LNCaP clone FGC (cell line): ENCODE measurements at regions not wholly inside any gene's neighbourhood (a gene's known extent, or its start where the extent isn't known, plus 50 kb on each side); places are given as distances from the start of the nearest gene placed in this dataset.

Experiments used
- DNase-seq: peaks from one replicate; pipeline ENCODE4 v3.0.0-alpha.2; 2011; ENCODE audit warnings: low read depth
- H3K4me3 ChIP-seq: 2 replicates; pipeline ENCODE4 v1.5.1; 2011; ENCODE audit warnings: mild to moderate bottlenecking, low read depth, low read length, control low read depth
- TF ChIP-seq, protein P1 (sequence below): IDR thresholded peaks from 2 replicates; pipeline ENCODE4 v1.5.1; 2012; ENCODE audit warnings: mild to moderate bottlenecking; ENCODE audit not compliant: control insufficient read depth, insufficient read depth; ENCODE audit errors: extremely low read depth

DNA sequence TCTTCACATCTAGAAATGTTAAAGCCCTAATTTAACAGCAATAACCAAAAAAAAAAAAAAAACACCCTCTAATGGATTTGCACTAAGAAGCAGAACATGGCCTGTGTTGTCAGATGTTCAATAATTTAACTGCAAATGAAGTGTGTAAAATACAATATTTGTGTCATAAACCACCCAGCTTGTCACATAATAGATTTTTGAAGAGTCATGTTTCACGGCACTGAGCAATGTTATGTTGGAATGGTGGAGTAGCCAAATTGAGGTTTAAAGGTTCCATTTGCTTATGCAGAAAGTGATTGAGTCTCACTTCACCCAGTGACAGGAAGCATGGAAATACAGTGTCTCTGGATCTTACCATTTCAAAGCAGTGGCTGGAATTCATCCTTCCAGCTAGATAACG, 173.2 kb upstream of the XYLT1 start:
- no peak overlapping the region for H3K4me3 ChIP-seq
- no peak for DNase-seq
- TF ChIP-seq, protein P1, sequence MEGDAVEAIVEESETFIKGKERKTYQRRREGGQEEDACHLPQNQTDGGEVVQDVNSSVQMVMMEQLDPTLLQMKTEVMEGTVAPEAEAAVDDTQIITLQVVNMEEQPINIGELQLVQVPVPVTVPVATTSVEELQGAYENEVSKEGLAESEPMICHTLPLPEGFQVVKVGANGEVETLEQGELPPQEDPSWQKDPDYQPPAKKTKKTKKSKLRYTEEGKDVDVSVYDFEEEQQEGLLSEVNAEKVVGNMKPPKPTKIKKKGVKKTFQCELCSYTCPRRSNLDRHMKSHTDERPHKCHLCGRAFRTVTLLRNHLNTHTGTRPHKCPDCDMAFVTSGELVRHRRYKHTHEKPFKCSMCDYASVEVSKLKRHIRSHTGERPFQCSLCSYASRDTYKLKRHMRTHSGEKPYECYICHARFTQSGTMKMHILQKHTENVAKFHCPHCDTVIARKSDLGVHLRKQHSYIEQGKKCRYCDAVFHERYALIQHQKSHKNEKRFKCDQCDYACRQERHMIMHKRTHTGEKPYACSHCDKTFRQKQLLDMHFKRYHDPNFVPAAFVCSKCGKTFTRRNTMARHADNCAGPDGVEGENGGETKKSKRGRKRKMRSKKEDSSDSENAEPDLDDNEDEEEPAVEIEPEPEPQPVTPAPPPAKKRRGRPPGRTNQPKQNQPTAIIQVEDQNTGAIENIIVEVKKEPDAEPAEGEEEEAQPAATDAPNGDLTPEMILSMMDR = no peak

DNA sequence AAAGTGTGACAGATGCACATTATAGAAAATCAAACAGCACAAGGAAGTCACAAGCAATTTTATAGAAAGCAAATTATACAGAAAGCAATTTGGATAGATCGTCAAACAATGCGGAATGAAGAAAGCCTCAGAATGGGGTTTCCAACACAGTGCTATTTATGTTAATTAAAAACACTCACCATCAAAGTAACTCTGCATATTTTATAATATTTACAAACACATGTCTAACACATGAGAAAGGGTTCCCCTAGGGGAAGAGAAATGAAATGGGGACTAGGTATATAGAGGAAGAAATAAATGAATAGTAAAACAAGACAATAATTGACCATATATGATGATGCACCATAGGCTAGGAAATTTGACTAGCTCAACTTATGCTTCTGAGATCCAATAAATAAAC, 171.2 kb upstream of the XYLT1 start:
- TF ChIP-seq, protein P1 = no peak
- no peak overlapping the region for H3K4me3 ChIP-seq
- DNase-seq = no peak

DNA sequence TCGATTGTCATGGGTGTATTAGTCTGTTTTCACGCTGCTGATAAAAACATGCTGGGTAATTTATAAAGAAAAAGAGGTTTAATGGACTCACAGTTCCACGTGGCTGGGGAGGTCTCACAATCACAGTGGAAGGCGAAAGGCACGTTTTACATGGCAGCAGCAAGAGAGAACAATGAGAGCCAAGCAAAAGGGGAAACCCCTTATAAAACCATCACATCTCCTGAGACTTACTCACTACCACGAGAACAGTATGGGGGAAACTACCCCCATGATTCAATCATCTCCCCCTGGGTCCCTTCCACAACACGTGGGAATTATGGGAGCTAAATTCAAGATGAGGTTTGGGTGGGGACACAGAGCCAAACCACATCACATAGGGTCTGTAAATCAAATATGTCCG, 167.4 kb upstream of the XYLT1 start:
- TF ChIP-seq, protein P1 = no peak
- no peak for DNase-seq
- H3K4me3 ChIP-seq = no peak overlapping the region

DNA sequence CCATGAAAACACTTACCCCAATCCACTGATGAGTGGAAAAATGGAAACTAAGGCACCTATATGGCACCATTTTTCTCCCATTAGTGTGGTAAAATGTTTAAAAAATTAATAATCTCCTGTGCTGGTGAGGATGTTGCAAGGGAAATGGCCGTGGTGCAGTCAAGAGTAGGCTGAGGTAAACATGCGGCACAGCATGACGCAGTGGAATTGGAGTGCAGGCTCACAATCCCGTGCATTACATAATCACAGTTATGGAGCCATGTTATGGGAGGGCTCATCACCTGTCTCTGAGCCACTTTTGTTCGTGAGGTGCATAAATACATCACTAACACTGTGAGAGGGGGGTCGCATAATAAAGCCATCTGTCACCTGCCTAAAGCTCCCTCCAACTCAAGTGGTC, 164.4 kb upstream of the XYLT1 start:
- TF ChIP-seq, protein P1 = no peak
- H3K4me3 ChIP-seq = no peak overlapping the region
- no peak for DNase-seq

DNA sequence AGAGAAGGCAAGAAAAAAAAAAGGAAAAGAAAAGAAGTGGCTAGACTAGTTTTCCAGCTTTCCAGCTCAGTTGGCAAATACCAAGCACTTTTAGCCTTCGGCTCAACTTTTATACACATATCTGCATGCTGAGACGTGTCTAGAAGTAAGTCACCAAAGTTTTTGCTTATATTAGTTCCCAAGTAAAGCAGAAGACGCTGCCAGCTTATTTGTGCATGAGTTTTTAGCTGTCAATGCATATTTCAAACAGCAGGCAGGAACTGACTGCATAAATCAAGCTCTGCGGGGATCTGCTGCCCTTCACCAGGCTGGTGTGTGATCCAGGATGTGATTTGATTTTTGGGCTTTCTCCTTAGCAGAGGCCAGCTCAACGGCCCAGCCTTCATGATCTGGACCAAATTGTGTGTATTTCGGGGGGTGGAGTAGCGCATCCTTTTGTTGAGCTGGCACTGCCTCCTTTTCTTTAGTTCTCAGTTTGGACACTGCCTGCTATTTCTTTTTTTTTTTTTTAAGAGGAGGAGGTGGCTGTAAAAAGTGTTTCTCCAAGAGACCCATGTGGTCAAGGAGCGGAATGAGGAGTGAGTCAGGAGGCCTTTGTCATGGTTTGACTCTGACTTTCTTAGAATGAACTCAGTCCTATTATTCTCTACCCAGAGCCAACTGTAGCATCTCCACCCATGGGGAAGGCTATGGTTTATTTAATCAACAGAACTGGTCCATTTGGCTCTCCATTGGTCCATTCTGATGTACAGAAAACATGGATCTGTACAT, 162.6 kb upstream of the XYLT1 start:
- no peak overlapping the region for H3K4me3 ChIP-seq
- no peak for DNase-seq
- TF ChIP-seq, protein P1 = no peak

DNA sequence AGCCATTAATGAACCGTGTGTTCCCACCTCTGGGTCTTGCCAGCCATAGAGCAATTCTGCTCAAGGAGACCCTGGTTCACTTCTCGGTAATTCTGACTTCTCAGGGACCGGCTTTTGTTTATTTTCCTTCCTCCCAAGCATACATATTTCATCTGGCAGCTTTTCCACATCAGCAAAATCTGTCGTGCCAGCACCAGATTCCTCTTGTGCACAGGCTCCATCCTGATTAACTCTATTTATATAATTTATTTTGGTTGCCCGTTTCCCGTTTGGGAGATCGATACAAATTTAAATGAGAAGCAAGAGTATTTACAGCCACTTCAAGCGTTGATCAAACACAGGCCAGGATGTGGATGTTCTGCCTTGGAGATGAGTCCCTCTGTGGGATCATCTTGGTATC, 161.9 kb upstream of the XYLT1 start:
- H3K4me3 ChIP-seq = no peak overlapping the region
- TF ChIP-seq, protein P1 = no peak
- DNase-seq = no peak

DNA sequence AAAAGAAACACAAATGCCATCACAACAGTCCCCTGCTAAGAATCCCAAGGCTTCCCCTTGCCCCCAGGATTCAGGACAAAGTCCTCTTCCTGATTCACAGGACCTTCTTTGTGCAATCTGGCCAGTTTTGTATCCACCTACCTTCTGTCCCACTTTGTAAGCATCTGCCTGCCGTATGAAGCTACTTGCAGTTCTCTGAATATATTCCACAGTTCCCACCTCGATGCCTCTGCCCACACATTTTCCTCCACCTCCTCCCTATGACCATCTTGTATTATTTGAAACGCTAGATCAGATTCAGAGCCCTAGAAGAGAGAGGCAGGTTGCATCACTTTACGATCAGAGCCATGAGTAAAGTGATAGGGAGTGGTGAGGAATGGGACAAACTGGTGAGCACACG, 159.2 kb upstream of the XYLT1 start:
- no peak for DNase-seq
- TF ChIP-seq, protein P1 = no peak
- no peak overlapping the region for H3K4me3 ChIP-seq
